ENCODE measurements at regions not wholly inside any gene's neighbourhood (a gene's known extent, or its start where the extent isn't known, plus 50 kb on each side); places are given as distances from the start of the nearest gene placed in this dataset.

- no peak for TF ChIP-seq CTCF (IDR thresholded peaks at IDR 0.05; ENCODE audit: low read depth, low read length, poor library complexity, severe bottlenecking)
- no peak for TF ChIP-seq EZH2phosphoT487 (IDR thresholded peaks at IDR 0.05; ENCODE audit: borderline replicate concordance, low read length)
These were observed 317.8 kb upstream of the ADCY2 start for GRCh38 chr5:7078101-7078500.
